ENCODE measurements at regions not wholly inside any gene's neighbourhood (a gene's known extent, or its start where the extent isn't known, plus 50 kb on each side); places are given as distances from the start of the nearest gene placed in this dataset.

DNA sequence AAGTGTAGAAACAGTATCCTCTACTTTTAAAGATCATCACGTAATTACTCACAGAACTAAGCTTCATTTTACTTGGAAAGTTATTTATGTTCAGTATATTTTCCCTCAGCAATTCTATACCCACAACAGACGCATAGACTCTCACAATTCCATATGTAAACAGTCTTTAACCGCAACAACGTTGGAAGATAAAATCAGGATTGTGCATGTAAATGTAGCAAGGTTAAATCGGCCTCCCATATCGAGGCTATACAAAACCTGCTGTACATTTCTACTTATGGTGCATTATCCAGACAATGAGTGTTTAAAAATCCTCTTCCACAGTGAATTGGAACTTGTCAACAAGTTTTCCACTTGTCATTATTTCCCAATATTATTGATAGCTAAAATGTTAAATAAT lies 581.1 kb downstream of the SLC16A7 start:
- TF ChIP-seq CTCF (IDR thresholded peaks at IDR 0.05; ENCODE audit: insufficient read depth, low read length, poor library complexity, severe bottlenecking), result no peak
- TF ChIP-seq EZH2phosphoT487 (conservative IDR thresholded peaks at IDR 0.05; ENCODE audit: low read length), result no peak
